Transverse colon (tissue), 4 donors: ENCODE measurements at regions not wholly inside any gene's neighbourhood (a gene's known extent, or its start where the extent isn't known, plus 50 kb on each side); places are given as distances from the start of the nearest gene placed in this dataset.
A peak's percentile ranks its signal among the peaks of the same experiment; 100 is the strongest.

Source experiments
- DNase-seq: peaks from one replicate; pipeline ENCODE4 v3.0.0-alpha.2; 2019
- H3K27ac ChIP-seq, 4 donors: fragments of 200-600 bp; sonication (generic); 2 replicates each; pipeline ENCODE4 v1.5.1; 2016 to 2018; ENCODE audit warnings: inconsistent platforms in 4 of 4
- H3K27me3 ChIP-seq: fragments of 200-600 bp; sonication (generic); 2 replicates; pipeline ENCODE4 v1.5.1; 2017; ENCODE audit warnings: inconsistent platforms
- H3K36me3 ChIP-seq, 4 donors: fragments of 200-600 bp; sonication (generic); 2 replicates each; pipeline ENCODE4 v1.5.1; 2017 to 2019; ENCODE audit warnings: inconsistent platforms in 4 of 4
- H3K4me1 ChIP-seq, 4 donors: fragments of 200-600 bp; sonication (generic); 2 replicates each; pipeline ENCODE4 v1.5.1; 2017 to 2020; ENCODE audit warnings: inconsistent platforms in 4 of 4
- H3K4me3 ChIP-seq, 4 donors: fragments of 200-600 bp; sonication (generic); 1 replicate in 1 of 4; 2 replicates in 3 of 4; pipeline versions ENCODE4 v1.5.1 to v1.6.1; 2017 to 2019; ENCODE audit warnings: inconsistent platforms in 4 of 4
- H3K9me3 ChIP-seq, 2 donors: fragments of 200-600 bp; sonication (generic); 2 replicates each; pipeline ENCODE4 v1.5.1; 2017 to 2019; ENCODE audit warnings: inconsistent platforms in 2 of 2
- CTCF ChIP-seq, 5 experiments: fragments of 200-600 bp in 3 of 5; fragments of 450-650 bp in 2 of 5; sonication (generic) in 3 of 5; IDR thresholded peaks; 1 replicate in 2 of 5; 2 replicates in 3 of 5; pipeline ENCODE4 v1.5.1; 2016 to 2017; ENCODE audit warnings: antibody characterized with exemption in 5 of 5, inconsistent platforms in 3 of 5, mild to moderate bottlenecking in 2 of 5, moderate library complexity in 1 of 5
- EP300 ChIP-seq: sonication (generic); formaldehyde crosslinking; IDR thresholded peaks from one replicate; pipeline ENCODE4 v1.6.1; 2017; ENCODE audit warnings: antibody characterized with exemption, low read depth
- POLR2A ChIP-seq: fragments of 450-650 bp; IDR thresholded peaks from one replicate; pipeline ENCODE4 v1.6.1; 2016; ENCODE audit warnings: antibody characterized with exemption, mild to moderate bottlenecking, moderate library complexity
- POLR2AphosphoS5 ChIP-seq, 3 donors: sonication (generic); formaldehyde crosslinking; IDR thresholded peaks; one replicate each; pipeline ENCODE4 v1.6.1; 2016; ENCODE audit warnings: antibody characterized with exemption in 3 of 3
- WGBS, 2 donors: methylation state at CpG; one replicate each; pipeline ENCODE4 v1.1.5; 2018; ENCODE audit warnings: low coverage in 1 of 2; 5-methylcytosine and 5-hydroxymethylcytosine counted together
- in situ Hi-C, 4 donors: fragments of 200-750 bp; cut with MboI; loops; one replicate each; pipeline versions ENCODE4 v1.15.0 to v1.15.1; 2017; ENCODE audit warnings: low sequenced_read_pairs in 3 of 4, low pct_ligation_motif_present in 1 of 4, low pct_unique_long_range_greater_than_20kb in 1 of 4
- intact Hi-C: fragments of 100-400 bp; cut with DNase I; formaldehyde crosslinking; loops from one replicate; pipeline ENCODE4 v1.15.1; 2023; ENCODE audit warnings: low total_unique reads

GRCh38 chr20:12077875-12078274 is 160.2 kb downstream of the BTBD3 start:
- no peaks in the 10 kb centered on the region for H3K4me1 ChIP-seq
- no peak overlapping the region for H3K4me3 ChIP-seq
- intact Hi-C loops: no loop called here
- no peaks in the 10 kb centered on the region for H3K36me3 ChIP-seq
- H3K27me3 ChIP-seq: no peaks in the 10 kb centered on the region
- 79 to 94% methylated on average over 4 to 7 of the region's 7 CpGs for WGBS, 2 donors
- H3K27ac ChIP-seq: no peak overlapping the region
- no peaks in the 10 kb centered on the region for H3K9me3 ChIP-seq
- TF ChIP-seq POLR2A (no peak), POLR2AphosphoS5 (IDR thresholded peaks at IDR 0.05) (no peak), EP300 (no peak), CTCF (IDR thresholded peaks at IDR 0.05) (no peak)
- DNase-seq: no peak
- in situ Hi-C loops: no loop called here

GRCh38 chr20:12079490-12079889 is 161.8 kb downstream of the BTBD3 start:
- no peaks in the 10 kb centered on the region for H3K27me3 ChIP-seq
- in situ Hi-C loops: no loop called here
- H3K27ac ChIP-seq: no peak overlapping the region
- DNase-seq: no peak
- H3K4me1 ChIP-seq: peaks cover 0 to 7% (median 3%) of the 10 kb centered on the region in 4 donors
- WGBS, 2 donors: 70 to 93% methylated on average over 4 of the region's 4 CpGs
- H3K9me3 ChIP-seq: no peaks in the 10 kb centered on the region
- intact Hi-C loops: no loop called here
- no peak for TF ChIP-seq POLR2A
- no peak overlapping the region for H3K4me3 ChIP-seq
- H3K36me3 ChIP-seq: no peaks in the 10 kb centered on the region

GRCh38 chr20:12083269-12083668 is 165.6 kb downstream of the BTBD3 start:
- TF ChIP-seq POLR2A (no peak), EP300 (no peak), CTCF (IDR thresholded peaks at IDR 0.05) (no peak), POLR2AphosphoS5 (IDR thresholded peaks at IDR 0.05) (no peak)
- in situ Hi-C loops (no loop called here), intact Hi-C loops (no loop called here)
- Histone ChIP-seq H3K4me3 (no peak overlapping the region), H3K27me3 (no peaks in the 10 kb centered on the region), H3K27ac (no peak overlapping the region), H3K4me1 (peaks cover 0 to 16% (median 10%) of the 10 kb centered on the region in 4 donors), H3K36me3 (no peaks in the 10 kb centered on the region), H3K9me3 (no peaks in the 10 kb centered on the region)
- DNase-seq: no peak
- WGBS, 2 donors: 61 to 92% methylated on average over 2 of the region's 2 CpGs

GRCh38 chr20:12084482-12084881 is 166.8 kb downstream of the BTBD3 start:
- TF ChIP-seq EP300 (no peak), POLR2A (no peak), POLR2AphosphoS5 (IDR thresholded peaks at IDR 0.05) (no peak), CTCF (IDR thresholded peaks at IDR 0.05) (no peak)
- intact Hi-C loops (no loop called here), in situ Hi-C loops (no loop called here)
- no peaks in the 10 kb centered on the region for H3K36me3 ChIP-seq
- no peaks in the 10 kb centered on the region for H3K9me3 ChIP-seq
- WGBS, 2 donors: 13 to 46% methylated on average over 2 of the region's 2 CpGs
- H3K4me1 ChIP-seq: peaks cover 0 to 16% (median 10%) of the 10 kb centered on the region in 4 donors
- H3K27me3 ChIP-seq: no peaks in the 10 kb centered on the region
- no peak overlapping the region for H3K4me3 ChIP-seq
- no peak for DNase-seq
- peak overlapping the region; percentile 59 to 70 (median 64) for H3K27ac ChIP-seq

- Histone ChIP-seq H3K27ac (no peak overlapping the region), H3K4me1 (peaks cover 0 to 16% (median 10%) of the 10 kb centered on the region in 4 donors), H3K36me3 (no peaks in the 10 kb centered on the region), H3K27me3 (no peaks in the 10 kb centered on the region), H3K9me3 (no peaks in the 10 kb centered on the region), H3K4me3 (no peak overlapping the region)
- WGBS, 2 donors: 50 to 76% methylated on average over 1 of the region's 1 CpG
- no peak for DNase-seq
- intact Hi-C loops (no loop called here), in situ Hi-C loops (no loop called here)
- TF ChIP-seq POLR2A: no peak
- no peak for TF ChIP-seq CTCF (IDR thresholded peaks at IDR 0.05)
- TF ChIP-seq POLR2AphosphoS5 (IDR thresholded peaks at IDR 0.05): no peak
- TF ChIP-seq EP300: no peak
Measured at GRCh38 chr20:12086359-12086758, 168.7 kb downstream of the BTBD3 start.
